HG03439 (cell line): ENCODE measurements at regions not wholly inside any gene's neighbourhood (a gene's known extent, or its start where the extent isn't known, plus 50 kb on each side); places are given as distances from the start of the nearest gene placed in this dataset.

Source experiments
- ATAC-seq: cut with Tn5 transposase; IDR thresholded peaks from one replicate; pipeline ENCODE4 v1.9.1; 2021; ENCODE audit warnings: mild to moderate bottlenecking, moderate library complexity; ENCODE audit not compliant: unreplicated experiment

- no peak for ATAC-seq
Measured at GRCh38 chr1:68551459-68551858, 54.6 kb upstream of the DEPDC1 start.

- peak; percentile 79 for ATAC-seq
Measured at GRCh38 chr1:68558321-68559026, 61.6 kb upstream of the DEPDC1 start.

- ATAC-seq, result no peak
Measured at GRCh38 chr1:68565923-68566322, 69.0 kb upstream of the DEPDC1 start.

GRCh38 chr1:68570871-68571270 lies 74.0 kb upstream of the DEPDC1 start:
- ATAC-seq, result no peak

- ATAC-seq, result no peak
Measured at GRCh38 chr1:68571454-68572235, 74.8 kb upstream of the DEPDC1 start.

GRCh38 chr1:68585351-68585750 lies 88.5 kb upstream of the DEPDC1 start:
- no peak for ATAC-seq

GRCh38 chr1:68586766-68587165 lies 89.9 kb upstream of the DEPDC1 start:
- no peak for ATAC-seq

GRCh38 chr1:68588304-68588703 lies 91.4 kb upstream of the DEPDC1 start:
- ATAC-seq, result no peak

- no peak for ATAC-seq
Measured at GRCh38 chr1:68590473-68590872, 93.6 kb upstream of the DEPDC1 start.

- no peak for ATAC-seq
Measured at GRCh38 chr1:68594851-68595250, 98.0 kb upstream of the DEPDC1 start.

- no peak for ATAC-seq
Measured at GRCh38 chr1:68600049-68600661, 103.3 kb upstream of the DEPDC1 start.

- no peak for ATAC-seq
Measured at GRCh38 chr1:68608289-68608688, 111.4 kb upstream of the DEPDC1 start.

- no peak for ATAC-seq
Measured at GRCh38 chr1:68615312-68615711, 118.4 kb upstream of the DEPDC1 start.

GRCh38 chr1:68617942-68618341 lies 121.1 kb upstream of the DEPDC1 start:
- no peak for ATAC-seq

- no peak for ATAC-seq
Measured at GRCh38 chr1:68620571-68620970, 123.7 kb upstream of the DEPDC1 start.

GRCh38 chr1:68623700-68624099 lies 126.8 kb upstream of the DEPDC1 start:
- ATAC-seq, result no peak

- no peak for ATAC-seq
Measured at GRCh38 chr1:68624233-68624632, 127.4 kb upstream of the DEPDC1 start.

GRCh38 chr1:68625624-68626023 lies 128.7 kb upstream of the DEPDC1 start:
- ATAC-seq, result no peak

GRCh38 chr1:68633141-68633919 lies 136.4 kb upstream of the DEPDC1 start:
- ATAC-seq, result no peak

GRCh38 chr1:68644504-68644903 lies 147.6 kb upstream of the DEPDC1 start:
- ATAC-seq, result no peak

GRCh38 chr1:68651115-68651514 lies 154.2 kb upstream of the DEPDC1 start:
- ATAC-seq, result no peak
